HG03521 (cell line): ENCODE measurements at regions not wholly inside any gene's neighbourhood (a gene's known extent, or its start where the extent isn't known, plus 50 kb on each side); places are given as distances from the start of the nearest gene placed in this dataset.

Experiments
- ATAC-seq: cut with Tn5 transposase; IDR thresholded peaks from one replicate; pipeline ENCODE4 v1.9.1; 2021; ENCODE audit warnings: mild to moderate bottlenecking, moderate library complexity; ENCODE audit not compliant: unreplicated experiment

GRCh38 chr1:164228928-164229327 lies 330.1 kb upstream of the PBX1 start:
- ATAC-seq: no peak

DNA sequence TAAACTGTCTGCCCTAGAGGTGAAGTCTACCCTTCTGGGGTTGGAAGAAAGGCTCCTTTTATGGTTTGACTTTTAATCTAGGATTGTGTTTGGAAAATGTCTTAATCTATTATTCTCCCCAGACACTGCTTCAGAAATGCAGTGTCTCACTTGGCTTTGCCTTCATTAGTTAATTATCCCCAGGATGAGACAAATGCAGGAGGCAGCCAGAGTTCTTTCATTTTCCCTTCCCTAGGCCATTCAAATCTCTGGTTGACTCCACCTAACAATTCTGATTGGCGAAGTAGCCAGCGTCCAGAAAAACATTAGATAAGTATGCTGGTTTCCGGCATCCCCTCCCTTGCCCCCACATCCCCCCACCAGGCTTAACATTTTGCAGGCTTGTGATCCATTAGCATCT lies 325.8 kb upstream of the PBX1 start:
- no peak for ATAC-seq

DNA sequence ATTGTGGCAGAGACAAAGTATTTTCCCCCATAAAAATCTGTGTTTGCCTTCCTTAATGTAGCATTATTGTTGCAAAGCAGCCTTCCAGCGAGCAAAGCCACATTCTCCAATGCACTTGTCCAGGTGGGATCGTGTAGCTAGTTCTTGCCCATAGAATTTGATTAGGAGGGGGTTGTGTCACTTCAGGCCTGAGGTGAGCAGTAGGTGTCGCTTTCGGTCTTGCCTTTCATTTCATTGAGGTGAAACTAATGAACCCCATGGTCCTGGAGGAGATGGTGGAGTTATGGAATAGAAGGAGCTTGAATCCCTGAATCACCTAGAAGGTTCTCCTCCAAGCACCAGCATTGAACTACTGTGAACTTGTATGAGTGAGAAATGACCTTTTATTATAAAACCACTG lies 318.9 kb upstream of the PBX1 start:
- ATAC-seq: no peak

- no peak for ATAC-seq
These were observed 308.6 kb upstream of the PBX1 start for GRCh38 chr1:164250365-164250764.

GRCh38 chr1:164256456-164256855 lies 302.5 kb upstream of the PBX1 start:
- no peak for ATAC-seq

GRCh38 chr1:164261691-164262240 lies 297.2 kb upstream of the PBX1 start:
- no peak for ATAC-seq

DNA sequence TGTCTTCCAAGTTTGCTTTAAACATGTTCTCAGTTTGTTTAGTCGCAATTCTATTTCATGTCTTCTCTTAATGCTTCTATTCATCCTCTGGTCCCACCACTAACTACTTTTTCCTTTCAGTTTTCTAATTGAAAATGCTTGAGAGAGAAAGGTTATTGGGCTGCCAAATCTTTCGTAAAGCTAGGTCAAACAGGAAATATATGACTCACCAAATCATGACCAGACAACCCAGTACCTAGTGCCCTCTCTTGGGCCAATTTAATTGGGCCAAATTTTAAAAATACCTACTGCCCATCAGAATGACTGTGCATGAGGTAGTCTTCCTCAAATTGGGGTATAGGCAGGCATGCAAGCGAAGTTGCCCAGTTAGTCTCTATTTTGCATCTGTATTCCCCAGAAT lies 295.4 kb upstream of the PBX1 start:
- no peak for ATAC-seq

DNA sequence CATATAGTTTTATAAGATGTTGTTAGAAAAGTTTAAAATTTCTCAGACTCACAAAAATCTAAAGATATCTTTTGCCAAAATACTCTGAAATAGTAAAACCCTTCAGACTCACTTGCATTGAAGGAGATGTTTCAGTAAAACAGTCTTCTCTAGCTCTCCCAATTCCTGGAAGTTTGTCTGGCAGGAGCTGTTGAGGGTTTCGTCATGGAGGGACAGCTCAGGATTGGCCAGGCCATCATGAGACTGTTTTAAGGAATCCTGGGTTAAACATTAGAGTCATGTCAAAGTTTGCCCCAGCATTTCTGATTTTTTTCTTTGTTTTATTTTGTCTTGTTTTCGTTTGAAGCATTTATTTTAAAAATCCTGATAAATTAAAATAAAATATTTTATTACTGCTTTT lies 293.8 kb upstream of the PBX1 start:
- ATAC-seq: no peak

GRCh38 chr1:164272156-164272555 lies 286.8 kb upstream of the PBX1 start:
- no peak for ATAC-seq

DNA sequence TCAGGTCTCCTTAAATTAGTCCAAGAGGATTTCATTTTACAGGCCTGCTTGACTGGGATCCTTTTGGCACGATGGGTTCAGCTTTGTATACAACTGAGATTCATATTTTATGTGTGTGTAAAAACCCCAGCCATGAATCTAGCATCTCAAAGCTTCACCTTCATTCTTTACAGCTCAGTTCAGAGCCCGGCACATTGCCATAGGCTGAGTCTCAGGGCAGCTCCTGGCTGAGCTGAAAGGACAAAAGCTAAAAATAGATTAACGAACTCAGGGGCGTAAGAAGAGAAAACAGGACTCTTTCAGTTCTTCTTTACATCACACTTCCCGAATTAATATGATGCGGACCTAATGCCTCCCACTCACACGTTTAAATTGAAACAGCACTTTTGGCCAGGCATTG lies 262.8 kb upstream of the PBX1 start:
- ATAC-seq: no peak

DNA sequence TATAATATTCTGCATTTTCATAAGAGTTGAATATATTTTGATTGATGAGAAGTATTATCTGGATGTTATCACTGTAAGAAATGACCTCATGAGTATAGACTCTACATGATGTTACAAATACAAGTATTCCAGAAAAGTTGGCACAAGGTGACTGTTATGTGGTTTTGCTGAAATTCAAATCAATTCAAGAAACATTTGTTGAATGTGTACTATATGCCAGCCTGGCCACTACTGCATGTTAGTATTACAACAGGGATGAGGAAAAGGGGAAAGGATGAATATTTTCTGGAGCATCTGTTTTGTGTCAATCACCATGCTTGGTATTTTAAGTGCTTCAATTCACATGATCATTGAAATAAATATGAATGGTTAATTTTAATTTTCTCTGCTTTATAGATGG lies 250.9 kb upstream of the PBX1 start:
- no peak for ATAC-seq

DNA sequence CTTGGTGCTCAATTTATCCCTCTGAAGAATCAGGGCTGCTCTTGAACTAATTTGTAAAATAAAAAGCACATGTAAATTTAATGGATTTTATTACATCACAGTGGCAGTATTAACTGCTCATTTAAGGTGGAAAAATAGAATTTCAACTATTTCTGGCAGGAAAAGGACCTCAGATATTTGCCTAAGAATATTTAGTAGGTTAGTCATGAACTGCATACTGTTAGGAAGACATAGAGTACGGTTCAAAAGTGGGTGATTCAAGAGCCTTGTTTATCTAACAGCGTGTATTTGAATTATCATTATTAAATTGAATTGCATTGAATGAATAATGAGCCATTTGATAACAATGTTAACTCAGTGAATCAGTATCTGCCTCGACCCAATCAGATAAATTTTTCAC lies 248.8 kb upstream of the PBX1 start:
- ATAC-seq: no peak

GRCh38 chr1:164311377-164311776 lies 247.6 kb upstream of the PBX1 start:
- no peak for ATAC-seq

DNA sequence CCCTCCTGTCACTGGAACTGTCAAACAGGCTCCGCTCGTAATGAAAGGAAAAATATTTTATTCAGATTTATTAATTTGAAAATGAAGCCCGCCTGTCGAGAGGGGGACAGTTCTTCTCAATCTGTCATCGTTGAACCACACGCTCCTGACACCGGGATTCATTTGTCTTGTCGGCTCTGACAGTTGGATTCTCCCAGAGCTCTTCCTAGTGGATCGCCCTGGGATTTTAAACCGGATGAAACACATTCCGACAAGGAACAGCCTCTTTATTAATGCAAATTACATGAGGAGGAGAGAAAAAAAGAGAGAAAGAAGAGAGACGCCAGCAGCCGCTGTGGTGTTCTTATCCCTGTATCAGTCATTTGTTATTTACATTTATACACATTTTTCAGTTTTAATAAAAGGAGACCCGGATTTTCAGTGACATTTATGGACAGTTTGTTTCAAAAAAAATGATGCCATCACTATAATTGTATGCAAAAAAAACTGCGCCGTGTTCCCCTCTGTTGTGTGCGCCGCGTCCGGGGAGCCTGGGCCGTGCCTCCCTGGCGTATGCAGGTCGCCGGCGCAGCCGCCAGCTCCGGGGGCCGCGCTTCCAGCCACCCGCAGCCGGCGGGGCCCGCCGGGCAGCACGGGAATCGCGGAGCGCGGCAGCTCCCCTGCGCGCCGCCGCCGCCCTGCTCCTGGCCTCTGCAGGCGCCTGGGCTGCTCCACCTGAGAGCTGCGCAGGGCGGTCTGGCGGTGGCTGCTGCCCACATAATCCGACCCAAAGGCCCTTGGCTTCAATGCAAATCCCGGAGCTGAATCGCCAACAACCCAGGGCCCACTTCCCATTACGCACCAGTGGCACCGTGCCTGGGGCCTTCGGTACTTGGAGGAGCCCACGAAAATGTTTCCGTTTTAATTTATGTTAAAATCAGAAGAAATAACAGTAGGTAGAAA lies 237.9 kb upstream of the PBX1 start:
- ATAC-seq: no peak

GRCh38 chr1:164325786-164326185 lies 233.2 kb upstream of the PBX1 start:
- ATAC-seq: no peak

GRCh38 chr1:164333387-164333786 lies 225.6 kb upstream of the PBX1 start:
- ATAC-seq: no peak

DNA sequence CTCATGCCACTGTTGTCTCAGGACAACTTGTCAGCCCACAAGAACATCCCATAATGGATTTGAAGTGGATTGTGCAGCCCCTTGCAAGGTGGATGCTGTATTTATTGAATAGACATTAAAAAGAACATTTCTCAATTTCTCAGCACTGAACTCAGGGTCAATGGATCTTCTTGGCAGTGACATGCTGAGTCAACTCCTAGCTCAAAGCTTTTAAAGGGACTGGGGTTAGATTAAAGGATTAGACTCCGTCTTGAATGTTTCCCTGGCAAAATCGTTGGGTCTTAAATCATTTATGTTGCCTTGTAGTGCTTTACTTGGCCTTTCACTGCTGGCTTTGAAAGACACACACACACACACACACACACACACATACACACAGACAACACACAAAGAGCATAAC lies 221.6 kb upstream of the PBX1 start:
- ATAC-seq: no peak

- ATAC-seq: no peak
These were observed 221.1 kb upstream of the PBX1 start for GRCh38 chr1:164337885-164338284.

DNA sequence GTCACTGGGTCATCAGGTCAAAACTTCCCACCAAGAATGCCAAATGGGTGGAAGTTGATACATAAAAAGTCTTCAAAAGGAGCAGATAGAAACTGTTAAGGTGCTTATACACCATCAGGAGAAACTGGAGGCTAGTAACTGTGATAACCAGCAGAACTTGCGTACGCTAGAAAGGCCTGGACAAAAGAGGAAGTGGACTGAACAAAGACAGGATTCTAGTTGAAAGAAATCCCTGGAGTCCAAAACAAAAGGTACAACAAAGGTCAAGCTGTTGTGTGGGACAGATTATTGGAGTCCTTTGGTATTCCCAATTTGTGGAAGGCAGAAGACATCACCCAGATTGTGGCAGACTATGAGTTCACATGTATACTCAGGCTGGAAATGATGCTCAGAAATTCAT lies 215.8 kb upstream of the PBX1 start:
- no peak for ATAC-seq

- no peak for ATAC-seq
These were observed 211.0 kb upstream of the PBX1 start for GRCh38 chr1:164347980-164348379.

GRCh38 chr1:164356511-164356910 lies 202.5 kb upstream of the PBX1 start:
- no peak for ATAC-seq

DNA sequence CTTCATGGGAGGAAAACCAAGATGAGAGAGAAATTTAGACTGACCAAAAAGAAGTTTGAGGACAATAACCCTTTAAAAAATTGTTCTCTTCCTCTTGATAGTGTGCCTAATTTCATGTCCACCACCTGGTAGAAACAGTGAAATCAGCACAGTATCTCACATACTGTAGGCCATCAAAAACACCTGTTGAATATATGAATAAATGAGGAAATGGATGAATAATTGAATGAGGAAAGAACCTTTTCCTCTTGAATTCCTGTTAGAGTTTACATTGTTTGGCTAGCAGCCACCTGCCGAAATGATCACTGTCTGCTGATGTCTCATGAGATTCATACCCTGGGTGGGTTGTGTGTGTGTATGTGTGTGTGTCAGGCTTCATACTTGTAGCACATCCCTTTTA lies 198.7 kb upstream of the PBX1 start:
- no peak for ATAC-seq

- ATAC-seq: no peak
These were observed 197.1 kb upstream of the PBX1 start for GRCh38 chr1:164361927-164362326.
